ENCODE measurements at regions not wholly inside any gene's neighbourhood (a gene's known extent, or its start where the extent isn't known, plus 50 kb on each side); places are given as distances from the start of the nearest gene placed in this dataset.

GRCh38 chr10:114770009-114770408, 51.6 kb upstream of the FHIP2A start:
- no peak overlapping the region for H3K9ac ChIP-seq (ENCODE audit: insufficient read length)
- no peak for DNase-seq (ENCODE audit: low read depth, low spot score)
- no peak overlapping the region for H3K27ac ChIP-seq
- H3K9me3 ChIP-seq (ENCODE audit: low read depth, low read length): no peaks in the 10 kb centered on the region
- no peaks in the 10 kb centered on the region for H3K36me3 ChIP-seq (ENCODE audit: insufficient read depth, low read length)
- H3K4me3 ChIP-seq: no peak overlapping the region
- TF ChIP-seq EZH2 (IDR thresholded peaks at IDR 0.05): no peak
- no peak for TF ChIP-seq POLR2AphosphoS5 (IDR thresholded peaks at IDR 0.05; ENCODE audit: borderline replicate concordance, low read depth, low read length)
- no peak for TF ChIP-seq FOXP2 (optimal IDR thresholded peaks at IDR 0.05; ENCODE audit: control extremely low read depth, extremely low read length, insufficient read depth)

GRCh38 chr10:114771157-114771556, 50.4 kb upstream of the FHIP2A start:
- no peak overlapping the region for H3K4me3 ChIP-seq
- no peak overlapping the region for H3K9ac ChIP-seq (ENCODE audit: insufficient read length)
- no peaks in the 10 kb centered on the region for H3K9me3 ChIP-seq (ENCODE audit: low read depth, low read length)
- H3K27ac ChIP-seq: no peak overlapping the region
- TF ChIP-seq POLR2AphosphoS5 (IDR thresholded peaks at IDR 0.05; ENCODE audit: borderline replicate concordance, low read depth, low read length) (no peak), EZH2 (IDR thresholded peaks at IDR 0.05) (no peak), FOXP2 (optimal IDR thresholded peaks at IDR 0.05; ENCODE audit: control extremely low read depth, extremely low read length, insufficient read depth) (no peak)
- no peak for DNase-seq (ENCODE audit: low read depth, low spot score)
- H3K36me3 ChIP-seq (ENCODE audit: insufficient read depth, low read length): no peaks in the 10 kb centered on the region

GRCh38 chr10:114771749-114772148, 49.8 kb upstream of the FHIP2A start:
- Histone ChIP-seq H3K9ac (ENCODE audit: insufficient read length) (no peak overlapping the region), H3K9me3 (ENCODE audit: low read depth, low read length) (no peaks in the 10 kb centered on the region), H3K4me3 (no peak overlapping the region), H3K36me3 (ENCODE audit: insufficient read depth, low read length) (no peaks in the 10 kb centered on the region), H3K27ac (no peak overlapping the region)
- no peak for TF ChIP-seq POLR2AphosphoS5 (IDR thresholded peaks at IDR 0.05; ENCODE audit: borderline replicate concordance, low read depth, low read length)
- no peak for TF ChIP-seq FOXP2 (optimal IDR thresholded peaks at IDR 0.05; ENCODE audit: control extremely low read depth, extremely low read length, insufficient read depth)
- no peak for TF ChIP-seq EZH2 (IDR thresholded peaks at IDR 0.05)
- no peak for DNase-seq (ENCODE audit: low read depth, low spot score)
